Activated CD4-positive, alpha-beta memory T cell treated with anti-CD3 and anti-CD28 coated beads, Interleukin-2, amount 10 ng/mL, durations not matched to agents 7 days and 5 days (primary cell): ENCODE measurements at regions not wholly inside any gene's neighbourhood (a gene's known extent, or its start where the extent isn't known, plus 50 kb on each side); places are given as distances from the start of the nearest gene placed in this dataset.

Source experiments
- CTCF ChIA-PET: fragments of 350-600 bp; sonication (Branson Sonifier 250); formaldehyde crosslinking; loops from one replicate; lab custom pipeline; 2021; ENCODE audit warnings: antibody characterized with exemption, inconsistent platforms; lab: Charles Lee
- POLR2A ChIA-PET: fragments of 350-600 bp; sonication (Branson Sonifier 250); formaldehyde crosslinking; loops from one replicate; lab custom pipeline; 2021; ENCODE audit warnings: antibody characterized with exemption; lab: Charles Lee
- DNase-seq: peaks from one replicate; pipeline ENCODE4 v3.0.0-alpha.2; 2020
- H3K27ac Mint-ChIP-seq: one replicate; pipeline ENCODE4 v1.8.0; 2021; ENCODE audit warnings: mild to moderate bottlenecking, mixed read lengths
- H3K27me3 Mint-ChIP-seq: one replicate; pipeline ENCODE4 v1.8.0; 2021; ENCODE audit warnings: mixed read lengths
- H3K36me3 Mint-ChIP-seq: one replicate; pipeline ENCODE4 v1.8.0; 2021; ENCODE audit warnings: low read depth, mixed read lengths
- H3K4me1 Mint-ChIP-seq: one replicate; pipeline ENCODE4 v1.8.0; 2021; ENCODE audit warnings: mixed read lengths
- H3K4me3 Mint-ChIP-seq: one replicate; pipeline ENCODE4 v1.8.0; 2021; ENCODE audit warnings: mild to moderate bottlenecking, mixed read lengths
- H3K9me3 Mint-ChIP-seq: one replicate; pipeline ENCODE4 v1.8.0; 2021; ENCODE audit warnings: mixed read lengths

DNA sequence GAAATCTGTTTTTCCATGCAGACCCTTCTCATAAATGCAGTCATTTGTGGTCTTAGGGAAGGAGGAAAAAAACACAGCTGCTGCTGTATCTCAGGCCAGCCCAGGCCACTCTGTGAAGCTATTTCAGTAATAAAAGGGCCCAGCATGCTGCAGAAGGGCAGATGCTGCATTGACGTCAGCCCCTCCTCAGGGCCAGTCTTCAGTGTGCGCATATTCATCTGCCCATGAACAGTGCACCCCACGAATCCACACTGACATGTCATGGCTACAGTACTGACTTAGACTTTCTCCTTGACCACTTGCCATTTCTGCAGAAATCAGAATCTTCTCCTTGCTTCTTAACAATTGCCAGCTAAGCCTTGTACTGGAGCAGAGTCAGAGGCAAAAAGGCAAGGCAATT lies 304.7 kb downstream of the GABRG2 start:
- peaks cover 15% of the 10 kb centered on the region for H3K9me3 Mint-ChIP-seq
- no peaks in the 10 kb centered on the region for H3K36me3 Mint-ChIP-seq
- ChIA-PET CTCF (no interaction called here), POLR2A (no interaction called here)
- H3K27me3 Mint-ChIP-seq = no peaks in the 10 kb centered on the region
- H3K27ac Mint-ChIP-seq = no peak overlapping the region
- H3K4me3 Mint-ChIP-seq = no peak overlapping the region
- DNase-seq = no peak
- H3K4me1 Mint-ChIP-seq = no peaks in the 10 kb centered on the region

DNA sequence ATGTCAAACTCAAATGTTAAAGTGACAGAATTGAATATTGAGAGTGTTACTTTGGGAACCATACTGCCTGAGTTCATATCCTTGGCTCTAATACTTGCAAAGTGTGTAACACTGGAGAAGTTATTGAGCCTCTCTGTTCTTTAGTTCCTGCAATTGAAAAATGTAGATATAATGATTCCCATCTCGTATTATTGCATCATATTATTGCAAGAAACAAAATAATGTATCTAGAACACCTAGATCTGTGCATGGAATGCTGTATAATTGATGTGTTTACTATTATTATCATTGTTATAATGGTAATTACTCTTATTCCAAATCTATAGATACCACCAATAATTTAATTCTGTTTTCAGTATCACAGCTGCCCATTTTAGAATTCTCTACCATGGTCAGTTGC lies 310.3 kb downstream of the GABRG2 start:
- H3K36me3 Mint-ChIP-seq = no peaks in the 10 kb centered on the region
- H3K4me1 Mint-ChIP-seq = no peaks in the 10 kb centered on the region
- no peaks in the 10 kb centered on the region for H3K27me3 Mint-ChIP-seq
- POLR2A ChIA-PET = no interaction called here
- H3K9me3 Mint-ChIP-seq = peaks cover 6% of the 10 kb centered on the region
- H3K4me3 Mint-ChIP-seq = no peak overlapping the region
- CTCF ChIA-PET = no interaction called here
- H3K27ac Mint-ChIP-seq = no peak overlapping the region
- no peak for DNase-seq

DNA sequence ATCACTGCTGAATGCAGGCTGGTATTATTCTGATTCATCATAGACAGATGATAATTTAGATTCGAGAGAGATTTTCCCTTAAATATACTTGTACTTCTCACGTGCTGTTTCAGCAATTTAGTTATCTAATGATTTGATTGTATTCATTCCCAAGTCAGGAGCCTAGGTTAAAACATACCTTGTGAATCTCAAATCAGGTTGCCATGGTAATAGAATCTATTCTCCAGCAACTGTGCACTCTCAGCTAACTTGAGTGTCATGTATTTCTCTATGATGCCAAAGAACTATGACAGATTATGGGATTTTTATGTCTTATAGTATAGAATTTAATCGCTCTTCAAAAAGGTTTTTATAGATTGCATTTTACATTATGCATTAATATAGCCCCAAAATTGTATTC lies 315.3 kb downstream of the GABRG2 start:
- Mint-ChIP-seq H3K9me3 (peaks cover 8% of the 10 kb centered on the region), H3K4me3 (no peak overlapping the region), H3K27me3 (no peaks in the 10 kb centered on the region), H3K36me3 (no peaks in the 10 kb centered on the region), H3K4me1 (no peaks in the 10 kb centered on the region), H3K27ac (no peak overlapping the region)
- DNase-seq = no peak
- ChIA-PET POLR2A (no interaction called here), CTCF (no interaction called here)

DNA sequence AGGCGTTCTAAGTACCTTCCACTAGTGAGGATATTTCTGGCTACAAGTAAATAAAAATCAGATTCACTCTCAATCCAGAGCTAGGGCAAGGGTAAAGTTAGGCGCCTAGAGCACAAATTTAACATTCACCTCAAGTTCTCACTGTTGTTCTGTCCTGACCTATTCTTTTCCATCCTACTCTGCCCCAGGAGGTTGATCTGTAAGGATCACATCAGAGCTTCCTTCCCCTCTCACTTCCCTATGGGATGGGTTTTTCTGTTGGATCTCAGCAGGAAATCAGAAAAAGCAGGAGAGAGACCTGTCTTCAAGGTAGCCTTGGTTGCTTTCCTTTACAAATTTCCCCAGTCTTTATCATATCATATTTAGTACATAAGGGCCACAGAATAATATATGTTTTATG lies 316.7 kb downstream of the GABRG2 start:
- H3K9me3 Mint-ChIP-seq = peaks cover 8% of the 10 kb centered on the region
- H3K27ac Mint-ChIP-seq = no peak overlapping the region
- H3K27me3 Mint-ChIP-seq = no peaks in the 10 kb centered on the region
- POLR2A ChIA-PET = no interaction called here
- DNase-seq = no peak
- no peaks in the 10 kb centered on the region for H3K36me3 Mint-ChIP-seq
- CTCF ChIA-PET = no interaction called here
- no peaks in the 10 kb centered on the region for H3K4me1 Mint-ChIP-seq
- H3K4me3 Mint-ChIP-seq = no peak overlapping the region

- ChIA-PET POLR2A (no interaction called here), CTCF (no interaction called here)
- Mint-ChIP-seq H3K36me3 (no peaks in the 10 kb centered on the region), H3K27ac (no peak overlapping the region), H3K4me1 (no peaks in the 10 kb centered on the region), H3K4me3 (no peak overlapping the region), H3K27me3 (no peaks in the 10 kb centered on the region), H3K9me3 (peaks cover 10% of the 10 kb centered on the region)
- no peak for DNase-seq
Observed at GRCh38 chr5:162391833-162392232, 324.3 kb downstream of the GABRG2 start.

DNA sequence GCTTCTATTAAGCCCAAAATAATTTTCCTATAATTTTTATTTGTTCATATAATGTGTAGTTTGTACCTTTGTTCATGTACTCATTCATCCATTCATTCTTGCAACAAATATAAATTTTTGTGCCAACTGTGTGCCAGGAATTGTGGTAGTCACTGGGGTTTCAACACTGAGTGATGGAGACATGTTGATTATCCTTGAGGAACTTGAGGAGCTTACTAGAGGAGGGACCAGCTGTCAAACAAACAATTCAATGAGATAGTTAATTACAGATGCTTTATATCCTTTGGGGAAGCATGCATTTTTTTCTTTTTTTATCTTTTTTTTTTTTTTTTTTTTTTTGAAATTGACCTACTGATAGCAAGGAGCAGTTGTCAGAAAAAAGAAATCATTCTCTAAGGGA lies 324.8 kb downstream of the GABRG2 start:
- CTCF ChIA-PET = no interaction called here
- Mint-ChIP-seq H3K9me3 (peaks cover 10% of the 10 kb centered on the region), H3K36me3 (no peaks in the 10 kb centered on the region), H3K27me3 (no peaks in the 10 kb centered on the region), H3K4me1 (no peaks in the 10 kb centered on the region), H3K4me3 (no peak overlapping the region), H3K27ac (no peak overlapping the region)
- POLR2A ChIA-PET = no interaction called here
- no peak for DNase-seq

GRCh38 chr5:162393534-162393933 lies 326.0 kb downstream of the GABRG2 start:
- Mint-ChIP-seq H3K9me3 (peaks cover 10% of the 10 kb centered on the region), H3K4me3 (no peak overlapping the region), H3K27me3 (no peaks in the 10 kb centered on the region), H3K36me3 (no peaks in the 10 kb centered on the region), H3K4me1 (no peaks in the 10 kb centered on the region), H3K27ac (no peak overlapping the region)
- no peak for DNase-seq
- CTCF ChIA-PET = no interaction called here
- POLR2A ChIA-PET = no interaction called here

GRCh38 chr5:162407614-162408013 lies 340.0 kb downstream of the GABRG2 start:
- Mint-ChIP-seq H3K27ac (no peak overlapping the region), H3K9me3 (peaks cover 11% of the 10 kb centered on the region), H3K4me3 (no peak overlapping the region), H3K36me3 (no peaks in the 10 kb centered on the region), H3K27me3 (no peaks in the 10 kb centered on the region), H3K4me1 (no peaks in the 10 kb centered on the region)
- POLR2A ChIA-PET = no interaction called here
- CTCF ChIA-PET = no interaction called here
- no peak for DNase-seq

DNA sequence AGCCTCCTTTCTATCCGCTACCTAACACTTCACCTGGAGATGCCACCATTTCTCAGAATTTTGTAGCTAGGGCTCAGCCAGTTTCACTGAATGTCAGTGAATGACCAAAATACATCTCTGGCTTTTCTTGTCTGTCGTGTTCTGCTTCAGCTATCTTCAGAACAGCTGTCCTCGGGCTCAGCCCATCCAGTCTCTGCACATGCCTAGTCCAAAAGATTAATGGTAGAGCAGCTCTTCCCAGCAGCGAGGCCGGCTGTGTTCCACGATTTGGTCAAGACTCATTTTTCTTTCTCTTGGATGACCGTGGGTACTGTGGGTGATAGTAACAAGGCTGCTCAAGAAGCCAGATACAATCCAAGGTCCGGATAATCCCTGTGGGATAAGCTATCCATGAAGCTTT lies 342.8 kb downstream of the GABRG2 start:
- H3K27ac Mint-ChIP-seq = no peak overlapping the region
- DNase-seq = no peak
- H3K36me3 Mint-ChIP-seq = no peaks in the 10 kb centered on the region
- ChIA-PET POLR2A (no interaction called here), CTCF (no interaction called here)
- H3K27me3 Mint-ChIP-seq = no peaks in the 10 kb centered on the region
- H3K4me3 Mint-ChIP-seq = no peak overlapping the region
- H3K9me3 Mint-ChIP-seq = peaks cover 13% of the 10 kb centered on the region
- no peaks in the 10 kb centered on the region for H3K4me1 Mint-ChIP-seq

- H3K9me3 Mint-ChIP-seq = no peaks in the 10 kb centered on the region
- CTCF ChIA-PET = no interaction called here
- no peaks in the 10 kb centered on the region for H3K4me1 Mint-ChIP-seq
- DNase-seq = no peak
- POLR2A ChIA-PET = no interaction called here
- H3K36me3 Mint-ChIP-seq = no peaks in the 10 kb centered on the region
- H3K4me3 Mint-ChIP-seq = no peak overlapping the region
- no peaks in the 10 kb centered on the region for H3K27me3 Mint-ChIP-seq
- H3K27ac Mint-ChIP-seq = no peak overlapping the region
Observed at GRCh38 chr5:162429142-162429541, 361.6 kb downstream of the GABRG2 start.

DNA sequence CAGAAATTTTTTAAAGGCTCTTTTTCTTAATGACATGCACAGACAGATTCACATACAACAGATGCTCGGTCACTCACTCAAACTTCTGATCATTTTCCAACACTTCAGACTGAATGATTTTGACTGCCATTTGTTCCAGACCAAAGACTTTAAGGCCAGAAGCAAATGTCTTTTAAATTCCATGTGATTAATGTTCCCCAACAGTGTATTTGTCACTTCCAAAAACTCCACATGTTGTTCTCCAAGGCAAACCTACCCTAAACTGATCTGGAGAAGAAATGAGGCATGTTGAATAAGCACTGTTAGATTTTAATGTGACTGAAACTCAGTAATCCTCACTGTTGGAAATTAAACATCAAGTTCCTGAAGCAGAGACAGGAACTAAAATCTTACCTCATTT lies 366.7 kb downstream of the GABRG2 start:
- DNase-seq = no peak
- Mint-ChIP-seq H3K27me3 (no peaks in the 10 kb centered on the region), H3K36me3 (no peaks in the 10 kb centered on the region), H3K4me3 (no peak overlapping the region), H3K4me1 (no peaks in the 10 kb centered on the region), H3K9me3 (no peaks in the 10 kb centered on the region), H3K27ac (no peak overlapping the region)
- ChIA-PET POLR2A (no interaction called here), CTCF (no interaction called here)

GRCh38 chr5:162436055-162436454 lies 368.5 kb downstream of the GABRG2 start:
- Mint-ChIP-seq H3K36me3 (no peaks in the 10 kb centered on the region), H3K27ac (no peak overlapping the region), H3K4me1 (no peaks in the 10 kb centered on the region), H3K4me3 (no peak overlapping the region), H3K9me3 (no peaks in the 10 kb centered on the region), H3K27me3 (no peaks in the 10 kb centered on the region)
- DNase-seq = no peak
- CTCF ChIA-PET = no interaction called here
- POLR2A ChIA-PET = no interaction called here

DNA sequence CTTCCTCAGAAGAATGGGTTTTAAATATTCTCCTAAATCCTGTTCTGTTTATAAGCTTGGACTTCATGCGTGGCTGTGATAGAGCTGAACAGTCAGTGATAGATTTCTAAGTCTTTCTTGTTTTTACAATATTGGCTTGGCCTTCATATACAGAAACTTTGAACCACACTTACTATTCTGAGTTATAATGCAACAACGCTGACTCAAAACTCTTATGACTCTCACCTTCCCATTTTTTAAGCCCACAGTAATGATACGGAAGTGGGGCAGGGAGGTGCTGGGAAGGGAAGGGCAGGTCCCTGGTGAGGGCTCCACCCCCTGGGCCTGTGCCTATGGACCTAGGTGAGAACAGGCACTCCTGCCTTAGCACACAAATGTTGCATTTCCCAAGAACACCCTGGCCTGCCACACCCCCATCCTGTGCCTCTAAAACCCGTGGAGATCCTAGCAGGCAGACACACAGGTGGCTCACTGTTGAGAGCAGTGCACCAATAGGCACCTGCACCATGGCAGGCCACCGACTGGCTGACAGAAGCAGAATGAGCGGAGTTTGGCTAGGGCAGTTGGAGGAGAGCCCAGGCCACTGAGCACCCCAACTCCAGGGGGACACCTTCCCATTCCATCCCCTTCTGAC lies 376.7 kb downstream of the GABRG2 start:
- Mint-ChIP-seq H3K9me3 (peaks cover 6% of the 10 kb centered on the region), H3K4me1 (no peaks in the 10 kb centered on the region), H3K27ac (no peak overlapping the region), H3K27me3 (no peaks in the 10 kb centered on the region), H3K36me3 (no peaks in the 10 kb centered on the region), H3K4me3 (no peak overlapping the region)
- no peak for DNase-seq
- ChIA-PET CTCF (no interaction called here), POLR2A (no interaction called here)

DNA sequence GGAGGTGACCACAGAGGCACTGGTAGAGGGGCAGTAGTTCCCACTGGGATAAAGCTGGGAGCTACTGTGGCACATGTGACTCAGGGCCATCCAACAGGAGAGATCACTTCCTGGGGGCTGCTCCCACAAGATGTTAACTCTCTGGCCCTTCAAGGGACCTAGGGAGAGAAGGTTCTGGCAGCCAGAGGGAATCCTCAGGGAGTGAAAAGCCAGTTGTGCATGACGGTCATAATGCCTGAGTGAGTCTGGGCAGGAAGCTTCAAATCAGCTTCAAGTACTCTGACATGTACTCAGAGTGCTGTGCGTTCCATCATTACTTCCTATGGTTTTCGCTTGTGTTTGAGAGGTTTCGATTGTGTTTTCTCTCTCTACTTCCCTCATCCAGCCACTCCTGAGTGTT lies 388.5 kb downstream of the GABRG2 start:
- CTCF ChIA-PET = no interaction called here
- no peaks in the 10 kb centered on the region for H3K36me3 Mint-ChIP-seq

More for the DNA sequence above, 388.5 kb downstream of the GABRG2 start:
- DNase-seq = no peak
- H3K27me3 Mint-ChIP-seq = no peaks in the 10 kb centered on the region
- POLR2A ChIA-PET = no interaction called here
- H3K9me3 Mint-ChIP-seq = peaks cover 27% of the 10 kb centered on the region
- H3K4me1 Mint-ChIP-seq = no peaks in the 10 kb centered on the region
- H3K27ac Mint-ChIP-seq = no peak overlapping the region
- H3K4me3 Mint-ChIP-seq = no peak overlapping the region
